Choroid plexus epithelial cell (primary cell): ENCODE measurements at regions not wholly inside any gene's neighbourhood (a gene's known extent, or its start where the extent isn't known, plus 50 kb on each side); places are given as distances from the start of the nearest gene placed in this dataset.
"Not testable (repeated sequence)": the region's sequence is repeated elsewhere in the genome, so short reads cannot be mapped to it uniquely, and the experiment has no call there.

Experiments used
- DNase-seq: peaks from one replicate; pipeline ENCODE4 v3.0.0-alpha.2; 2010; ENCODE audit warnings: low read depth
- H3K4me3 ChIP-seq: 2 replicates; pipeline ENCODE4 v1.5.1; 2011; ENCODE audit warnings: low read depth, mild to moderate bottlenecking, control low read depth, low read length, moderate library complexity
- TF ChIP-seq, protein P1 (sequence below): conservative IDR thresholded peaks from 2 replicates; pipeline ENCODE4 v1.5.1; 2011; ENCODE audit warnings: low read depth, mild to moderate bottlenecking, control low read depth, inconsistent platforms, low read length, moderate library complexity

DNA sequence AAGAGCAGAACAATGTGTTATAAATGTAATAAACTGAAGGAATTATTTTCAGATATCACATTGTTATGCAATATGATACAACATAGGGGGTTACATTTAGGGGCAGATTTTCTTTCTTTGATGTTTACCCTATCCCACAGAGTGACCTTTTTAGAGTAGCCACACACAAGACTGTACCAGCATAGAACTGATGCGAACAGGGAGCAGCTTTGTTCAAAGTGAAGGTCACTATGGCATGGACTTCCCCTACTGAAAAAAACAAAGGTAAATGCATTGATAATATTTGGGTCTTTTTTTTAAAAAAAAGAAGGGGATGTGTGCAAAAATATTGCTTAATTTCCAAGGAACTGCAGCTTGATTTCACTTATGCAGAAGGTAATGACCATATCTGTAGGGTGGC is 1354.9 kb downstream of the SUCLG1 start:
- TF ChIP-seq, protein P1, sequence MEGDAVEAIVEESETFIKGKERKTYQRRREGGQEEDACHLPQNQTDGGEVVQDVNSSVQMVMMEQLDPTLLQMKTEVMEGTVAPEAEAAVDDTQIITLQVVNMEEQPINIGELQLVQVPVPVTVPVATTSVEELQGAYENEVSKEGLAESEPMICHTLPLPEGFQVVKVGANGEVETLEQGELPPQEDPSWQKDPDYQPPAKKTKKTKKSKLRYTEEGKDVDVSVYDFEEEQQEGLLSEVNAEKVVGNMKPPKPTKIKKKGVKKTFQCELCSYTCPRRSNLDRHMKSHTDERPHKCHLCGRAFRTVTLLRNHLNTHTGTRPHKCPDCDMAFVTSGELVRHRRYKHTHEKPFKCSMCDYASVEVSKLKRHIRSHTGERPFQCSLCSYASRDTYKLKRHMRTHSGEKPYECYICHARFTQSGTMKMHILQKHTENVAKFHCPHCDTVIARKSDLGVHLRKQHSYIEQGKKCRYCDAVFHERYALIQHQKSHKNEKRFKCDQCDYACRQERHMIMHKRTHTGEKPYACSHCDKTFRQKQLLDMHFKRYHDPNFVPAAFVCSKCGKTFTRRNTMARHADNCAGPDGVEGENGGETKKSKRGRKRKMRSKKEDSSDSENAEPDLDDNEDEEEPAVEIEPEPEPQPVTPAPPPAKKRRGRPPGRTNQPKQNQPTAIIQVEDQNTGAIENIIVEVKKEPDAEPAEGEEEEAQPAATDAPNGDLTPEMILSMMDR = no peak
- no peak overlapping the region for H3K4me3 ChIP-seq
- no peak for DNase-seq

GRCh38 chr2:83103613-83104012 is 1355.5 kb downstream of the SUCLG1 start:
- TF ChIP-seq, protein P1 = no peak
- no peak overlapping the region for H3K4me3 ChIP-seq
- peak; percentile 88 for DNase-seq

GRCh38 chr2:83089051-83089450 is 1370.0 kb downstream of the SUCLG1 start:
- not testable (repeated sequence) for H3K4me3 ChIP-seq, DNase-seq

GRCh38 chr2:83085869-83086268 is 1373.2 kb downstream of the SUCLG1 start:
- DNase-seq = no peak
- TF ChIP-seq, protein P1 = no peak
- H3K4me3 ChIP-seq = no peak overlapping the region

GRCh38 chr2:83081826-83082690 is 1377.0 kb downstream of the SUCLG1 start:
- peak; percentile 91 for DNase-seq
- TF ChIP-seq, protein P1 = no peak
- H3K4me3 ChIP-seq = no peak overlapping the region

- TF ChIP-seq, protein P1 = no peak
- DNase-seq = no peak
- no peak overlapping the region for H3K4me3 ChIP-seq
These were observed 1380.1 kb downstream of the SUCLG1 start for GRCh38 chr2:83079007-83079406.

- DNase-seq = no peak
- H3K4me3 ChIP-seq = no peak overlapping the region
- TF ChIP-seq, protein P1 = no peak
These were observed 1386.3 kb downstream of the SUCLG1 start for GRCh38 chr2:83072767-83073166.
